ENCODE measurements at regions not wholly inside any gene's neighbourhood (a gene's known extent, or its start where the extent isn't known, plus 50 kb on each side); places are given as distances from the start of the nearest gene placed in this dataset.

DNA sequence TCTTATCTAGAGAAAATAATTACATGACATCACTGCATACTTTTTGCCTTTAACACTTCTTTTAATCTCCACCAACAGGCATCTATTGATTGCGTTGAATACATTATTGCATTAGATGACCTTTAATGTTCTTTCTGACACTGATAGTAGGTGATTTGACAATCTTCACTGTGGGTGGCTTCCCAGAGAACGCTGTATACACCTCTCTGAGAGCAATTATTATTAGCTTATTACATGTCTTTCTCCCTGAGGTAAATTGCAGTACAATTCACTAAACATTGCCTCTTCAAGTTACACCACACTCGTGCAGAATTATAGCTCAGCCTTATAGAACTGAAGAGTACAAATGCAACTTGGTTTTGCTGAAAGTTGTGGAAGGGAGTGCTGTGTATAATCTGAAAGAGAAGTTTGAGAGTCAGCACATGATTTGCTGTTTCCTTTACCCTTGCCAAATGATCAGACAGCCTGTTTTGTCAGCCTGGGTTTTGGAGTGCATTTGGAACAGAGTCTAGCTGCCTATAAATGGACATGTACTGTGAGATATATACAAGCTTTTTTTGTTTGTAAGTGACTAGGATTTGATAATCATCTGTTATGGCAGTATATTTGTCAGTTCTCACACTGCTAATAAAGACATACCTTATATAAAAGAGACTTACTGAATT is 369.2 kb downstream of the CCER1 start:
- no peaks in the 10 kb centered on the region for H4K20me1 ChIP-seq (ENCODE audit: control insufficient read depth, insufficient read depth)
- H3K9me3 ChIP-seq (replicated peaks; ENCODE audit: control insufficient read depth, insufficient read depth, low read length): no peaks in the 10 kb centered on the region
- RAD21 ChIA-PET (ENCODE audit: unreplicated experiment): no interaction called here
- H3K27ac ChIP-seq (ENCODE audit: control insufficient read depth, insufficient read depth): no peak overlapping the region
- no peaks in the 10 kb centered on the region for H3K4me1 ChIP-seq (ENCODE audit: control insufficient read depth, insufficient read depth, low read length)
- H3K4me3 ChIP-seq: no peak overlapping the region
- CTCF ChIA-PET: interaction anchor here (1.2 kb wide), 1 partner anchor 69 kb away, joined by 4 read pairs; no protein-coding TSS in a partner anchor
- no TSS peak for BruUV-seq (replicated peaks)
- POLR2A ChIA-PET: no interaction called here
- H3K27me3 ChIP-seq (replicated peaks in 1 of 2; ENCODE audit: control insufficient read depth in 2 of 2, insufficient read depth in 2 of 2, low read length in 1 of 2): no peaks in the 10 kb centered on the region
- H3K4me2 ChIP-seq (ENCODE audit: control insufficient read depth, insufficient read depth): no peak overlapping the region
- H2AFZ ChIP-seq (ENCODE audit: control insufficient read depth, low read depth, low read length): no peak overlapping the region
- ATAC-seq (no peak), FAIRE-seq (no peak), DNase-seq (ENCODE audit: low read depth, low spot score) (no peak)
- intact Hi-C loops (cut with micrococcal nuclease; ENCODE audit: unreplicated experiment): no loop called here
- in situ Hi-C loops (cut with MboI): no loop called here
- 33% methylated on average over 3 of the region's 3 CpGs for WGBS (ENCODE audit: insufficient coverage, insufficient replicate concordance, low lambda C conversion rate, missing lambda C conversion rate)
- H3K9ac ChIP-seq (ENCODE audit: control insufficient read depth, insufficient read depth, low read length): no peak overlapping the region
- TF ChIP-seq, protein P1, sequence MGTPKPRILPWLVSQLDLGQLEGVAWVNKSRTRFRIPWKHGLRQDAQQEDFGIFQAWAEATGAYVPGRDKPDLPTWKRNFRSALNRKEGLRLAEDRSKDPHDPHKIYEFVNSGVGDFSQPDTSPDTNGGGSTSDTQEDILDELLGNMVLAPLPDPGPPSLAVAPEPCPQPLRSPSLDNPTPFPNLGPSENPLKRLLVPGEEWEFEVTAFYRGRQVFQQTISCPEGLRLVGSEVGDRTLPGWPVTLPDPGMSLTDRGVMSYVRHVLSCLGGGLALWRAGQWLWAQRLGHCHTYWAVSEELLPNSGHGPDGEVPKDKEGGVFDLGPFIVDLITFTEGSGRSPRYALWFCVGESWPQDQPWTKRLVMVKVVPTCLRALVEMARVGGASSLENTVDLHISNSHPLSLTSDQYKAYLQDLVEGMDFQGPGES (IDR thresholded peaks at IDR 0.05): no peak
- TF ChIP-seq PAX5 (IDR thresholded peaks at IDR 0.05; ENCODE audit: borderline replicate concordance, low read depth, low read length) (no peak), ZBED1 (IDR thresholded peaks at IDR 0.05; ENCODE audit: borderline replicate concordance) (no peak), NBN (IDR thresholded peaks at IDR 0.05) (no peak), ATF7 (IDR thresholded peaks at IDR 0.05; ENCODE audit: low read depth) (no peak), BCL11A (IDR thresholded peaks at IDR 0.05; ENCODE audit: low read depth, low read length) (no peak), ZNF622 (IDR thresholded peaks at IDR 0.05) (no peak), POLR2A (IDR thresholded peaks at IDR 0.05; ENCODE audit: low read depth, low read length) (no peak), MTA2 (IDR thresholded peaks at IDR 0.05; ENCODE audit: low read depth) (no peak), JUNB (IDR thresholded peaks at IDR 0.05) (no peak), ZZZ3 (IDR thresholded peaks at IDR 0.05; ENCODE audit: control insufficient read depth, insufficient read length, low read depth) (no peak), NR2C2 (IDR thresholded peaks at IDR 0.05; ENCODE audit: borderline replicate concordance, control insufficient read depth, insufficient read length, low read depth) (no peak), YBX1 (IDR thresholded peaks at IDR 0.05) (no peak), CBFB (IDR thresholded peaks at IDR 0.05; ENCODE audit: low read depth) (no peak)
- H3K36me3 ChIP-seq (ENCODE audit: control insufficient read depth in 2 of 2, insufficient read depth in 2 of 2, low read length in 1 of 2): no peaks in the 10 kb centered on the region
- SMC1A ChIA-PET (ENCODE audit: uncharacterized antibody, unreplicated experiment): no interaction called here
- no peaks in the 10 kb centered on the region for H3K79me2 ChIP-seq (ENCODE audit: control insufficient read depth, insufficient read depth, low read length)

All from GM12878 (cell line).